HCT116 (cell line): ENCODE measurements at regions not wholly inside any gene's neighbourhood (a gene's known extent, or its start where the extent isn't known, plus 50 kb on each side); places are given as distances from the start of the nearest gene placed in this dataset.

ENCODE experiments used
- ATAC-seq: fragments of 200-7000 bp; cut with Tn5 transposase; 2 replicates; pipeline ENCODE4 v1.9.1; 2020; ENCODE audit warnings: mild to moderate bottlenecking, moderate library complexity
- BruUV-seq: library from RNA; stranded (reverse); fragments of 400-500 nt; replicated peaks from 2 replicates; lab custom pipeline; 2021; lab: Mats Ljungman, UMichigan
- CTCF ChIA-PET: fragments of 300-600 bp; sonication (Branson Sonifier 250); formaldehyde crosslinking; loops from one replicate; lab custom pipeline; 2021; ENCODE audit warnings: antibody characterized with exemption; lab: Charles Lee
- POLR2A ChIA-PET: fragments of 300-600, 350-600 bp; sonication (Branson Sonifier 250); formaldehyde crosslinking; loops from one replicate; lab custom pipeline; 2021; ENCODE audit warnings: antibody characterized with exemption; lab: Charles Lee
- RAD21 ChIA-PET, 2 experiments: fragments of 300-600 bp; sonication (Branson Sonifier 250); formaldehyde crosslinking; loops; one replicate each; lab custom pipeline; 2023; ENCODE audit warnings: low total read pairs in 2 of 2; ENCODE audit not compliant: uncharacterized antibody in 2 of 2, unreplicated experiment in 2 of 2, low non-redundant PET in 1 of 2; lab: Charles Lee
- DNase-seq: peaks from one replicate; pipeline ENCODE4 v3.0.0-alpha.2; 2010; ENCODE audit warnings: low read depth, low spot score
- H2AFZ ChIP-seq: fragments of 200-600 bp; shearing (Covaris generic), sonication (generic); 2 replicates; pipeline ENCODE4 v1.6.1; 2017; ENCODE audit warnings: low read depth, mixed run types, mixed read lengths, antibody characterized with exemption, low read length; ENCODE audit not compliant: poor library complexity, severe bottlenecking
- H3K27ac ChIP-seq: 2 replicates; pipeline ENCODE4 v1.5.1; 2012; ENCODE audit warnings: low read depth, low read length
- H3K27me3 ChIP-seq: fragments of 200-600 bp; sonication (generic); 2 replicates; pipeline ENCODE4 v1.6.1; 2016; ENCODE audit warnings: mixed run types, low read length, mixed read lengths; ENCODE audit not compliant: insufficient read depth
- H3K36me3 ChIP-seq, 2 experiments: fragments of 200-500 bp in 1 of 2; fragments of 200-600 bp in 1 of 2; sonication (Bioruptor generic) in 1 of 2; sonication (generic) in 1 of 2; 2 replicates each; pipeline versions ENCODE4 v1.5.1 to v1.6.1; 2014 to 2016; ENCODE audit warnings: low read length in 2 of 2, inconsistent platforms in 1 of 2, mixed read lengths in 1 of 2, mixed run types in 1 of 2; ENCODE audit not compliant: insufficient read depth in 2 of 2, control insufficient read depth in 1 of 2
- H3K4me1 ChIP-seq, 2 experiments: fragments of 200-600 bp in 1 of 2; sonication (generic) in 1 of 2; 2 replicates each; pipeline versions ENCODE4 v1.5.1 to v1.6.1; 2012 to 2017; ENCODE audit warnings: low read length in 2 of 2, inconsistent platforms in 1 of 2, mild to moderate bottlenecking in 1 of 2, mixed read lengths in 1 of 2, mixed run types in 1 of 2, moderate library complexity in 1 of 2; ENCODE audit not compliant: insufficient read depth in 2 of 2, control insufficient read depth in 1 of 2
- H3K4me2 ChIP-seq: fragments of 200-600 bp; sonication (generic); 2 replicates; pipeline ENCODE4 v1.6.1; 2017; ENCODE audit warnings: mixed run types, low read length, mixed read lengths
- H3K4me3 ChIP-seq, 2 experiments: fragments of 200-600 bp in 1 of 2; sonication (generic) in 1 of 2; replicated peaks in 1 of 2; 2 replicates each; pipeline ENCODE4 v1.5.1; 2011 to 2016; ENCODE audit warnings: low read length in 2 of 2, control low read depth in 1 of 2, low read depth in 1 of 2, mild to moderate bottlenecking in 1 of 2, mixed read lengths in 1 of 2, mixed run types in 1 of 2
- H3K79me2 ChIP-seq: fragments of 200-600 bp; sonication (generic); 2 replicates; pipeline ENCODE4 v1.6.1; 2017; ENCODE audit warnings: mild to moderate bottlenecking, mixed run types, low read length, moderate library complexity, mixed read lengths; ENCODE audit not compliant: insufficient read depth
- H3K9ac ChIP-seq: fragments of 200-600 bp; sonication (generic); 2 replicates; pipeline ENCODE4 v1.6.1; 2016; ENCODE audit warnings: low read length, mixed read lengths
- H3K9me2 ChIP-seq: fragments of 200-600 bp; sonication (generic), shearing (Covaris generic); 2 replicates; pipeline ENCODE4 v1.6.1; 2017; ENCODE audit warnings: mixed run types, mild to moderate bottlenecking, moderate library complexity; ENCODE audit not compliant: insufficient read depth
- H3K9me3 ChIP-seq, 2 experiments: fragments of 200-500 bp in 1 of 2; fragments of 200-600 bp in 1 of 2; sonication (Bioruptor generic) in 1 of 2; sonication (generic) in 1 of 2; 2 replicates each; pipeline ENCODE4 v1.6.1; 2014 to 2017; ENCODE audit warnings: low read length in 2 of 2, mixed read lengths in 2 of 2, inconsistent platforms in 1 of 2, low read depth in 1 of 2, mild to moderate bottlenecking in 1 of 2, mixed run types in 1 of 2, moderate library complexity in 1 of 2; ENCODE audit not compliant: control insufficient read depth in 1 of 2, insufficient read depth in 1 of 2
- H4K20me1 ChIP-seq: fragments of 200-600 bp; sonication (generic), shearing (Covaris generic); 2 replicates; pipeline ENCODE4 v1.6.1; 2017; ENCODE audit warnings: mixed run types, mild to moderate bottlenecking, moderate library complexity; ENCODE audit not compliant: insufficient read depth
- ATF3 ChIP-seq: IDR thresholded peaks from 2 replicates; pipeline ENCODE4 v1.6.1; 2012
- CBX3 ChIP-seq: IDR thresholded peaks from 2 replicates; pipeline ENCODE4 v1.6.1; 2012; ENCODE audit warnings: low read depth
- CEBPB ChIP-seq: IDR thresholded peaks from 2 replicates; pipeline ENCODE4 v1.6.1; 2012; ENCODE audit warnings: low read depth
- EGR1 ChIP-seq: IDR thresholded peaks from 2 replicates; pipeline ENCODE4 v1.6.1; 2012; ENCODE audit warnings: low read depth
- ELF1 ChIP-seq: IDR thresholded peaks from 2 replicates; pipeline ENCODE4 v1.6.1; 2012; ENCODE audit warnings: low read depth, borderline replicate concordance
- EZH2 ChIP-seq: fragments of 200-600 bp; sonication (generic); IDR thresholded peaks from 2 replicates; pipeline ENCODE4 v1.6.1; 2017; ENCODE audit warnings: antibody characterized with exemption, mixed run types
- EZH2phosphoT487 ChIP-seq: fragments of 200-600 bp; IDR thresholded peaks from 2 replicates; pipeline ENCODE4 v1.6.1; 2018; ENCODE audit warnings: antibody characterized with exemption, borderline replicate concordance
- FOSL1 ChIP-seq: IDR thresholded peaks from 2 replicates; pipeline ENCODE4 v1.6.1; 2012; ENCODE audit warnings: low read depth
- JUND ChIP-seq: IDR thresholded peaks from 2 replicates; pipeline ENCODE4 v1.6.1; 2012
- POLR2A ChIP-seq: IDR thresholded peaks from 2 replicates; pipeline ENCODE4 v1.7.0; 2011; ENCODE audit warnings: borderline replicate concordance; ENCODE audit not compliant: insufficient read depth, insufficient read length; ENCODE audit errors: extremely low read depth
- POLR2AphosphoS5 ChIP-seq: IDR thresholded peaks from 2 replicates; pipeline ENCODE4 v1.6.1; 2011; ENCODE audit warnings: mild to moderate bottlenecking, low read depth, low read length, moderate library complexity
- REST ChIP-seq: IDR thresholded peaks from 2 replicates; pipeline ENCODE4 v1.6.1; 2012; ENCODE audit warnings: low read depth
- SIN3A ChIP-seq: IDR thresholded peaks from 2 replicates; pipeline ENCODE4 v1.6.1; 2012; ENCODE audit warnings: low read depth
- SP1 ChIP-seq: IDR thresholded peaks from 2 replicates; pipeline ENCODE4 v1.6.1; 2012; ENCODE audit warnings: low read depth
- SRF ChIP-seq: IDR thresholded peaks from 2 replicates; pipeline ENCODE4 v1.6.1; 2012; ENCODE audit warnings: low read depth
- TCF7L2 ChIP-seq: IDR thresholded peaks from 2 replicates; pipeline ENCODE4 v1.7.0; 2011; ENCODE audit warnings: borderline replicate concordance, inconsistent platforms; ENCODE audit not compliant: insufficient read depth, insufficient read length; ENCODE audit errors: extremely low read depth
- YY1 ChIP-seq: IDR thresholded peaks from 2 replicates; pipeline ENCODE4 v1.6.1; 2011; ENCODE audit warnings: low read length, low read depth, moderate library complexity, mild to moderate bottlenecking; ENCODE audit not compliant: insufficient replicate concordance; ENCODE audit errors: extremely low read depth
- ZFX ChIP-seq: fragments of 450-650 bp; IDR thresholded peaks from 2 replicates; pipeline ENCODE4 v1.6.1; 2017
- ZNF274 ChIP-seq: fragments of 200-500 bp; sonication (Bioruptor generic); IDR thresholded peaks from 2 replicates; pipeline ENCODE4 v1.6.1; 2014; ENCODE audit warnings: mild to moderate bottlenecking, low read depth, low read length, inconsistent platforms
- intact Hi-C: fragments of 100-400 bp; cut with micrococcal nuclease; formaldehyde crosslinking; loops from 2 replicates; pipeline ENCODE4 v1.10.0; 2022

GRCh38 chr11:91086028-91086427, 863.2 kb upstream of the CHORDC1 start:
- no peak overlapping the region for H3K27ac ChIP-seq
- ChIA-PET RAD21 (no interaction called here), CTCF (no interaction called here)
- H3K27me3 ChIP-seq: no peaks in the 10 kb centered on the region
- BruUV-seq: no TSS peak
- H3K36me3 ChIP-seq: no peaks in the 10 kb centered on the region; a peak in 1 of 4 replicates
- no peak for ATAC-seq
- no peaks in the 10 kb centered on the region for H4K20me1 ChIP-seq
- no peak overlapping the region for H2AFZ ChIP-seq
- H3K4me3 ChIP-seq: no peak overlapping the region
- no peak for TF ChIP-seq ATF3
- TF ChIP-seq EZH2: no peak
- TF ChIP-seq JUND: no peak
- no peak for TF ChIP-seq YY1
- TF ChIP-seq FOSL1: no peak
- TF ChIP-seq TCF7L2: no peak
- TF ChIP-seq SIN3A: no peak
- no peak for TF ChIP-seq EGR1
- TF ChIP-seq POLR2A: no peak
- TF ChIP-seq POLR2AphosphoS5: no peak
- TF ChIP-seq CBX3: no peak
- TF ChIP-seq, all 23 proteins: peak for 0
- Histone ChIP-seq H3K9me3 (peaks cover 6% of the 10 kb centered on the region in 2 experiments; a peak in 3 of 4 replicates), H3K9ac (no peak overlapping the region), H3K79me2 (no peaks in the 10 kb centered on the region), H3K4me2 (no peak overlapping the region), H3K4me1 (no peaks in the 10 kb centered on the region), H3K9me2 (no peaks in the 10 kb centered on the region)
- intact Hi-C loops: no loop called here
- no peak for DNase-seq
- POLR2A ChIA-PET: no interaction called here

DNA sequence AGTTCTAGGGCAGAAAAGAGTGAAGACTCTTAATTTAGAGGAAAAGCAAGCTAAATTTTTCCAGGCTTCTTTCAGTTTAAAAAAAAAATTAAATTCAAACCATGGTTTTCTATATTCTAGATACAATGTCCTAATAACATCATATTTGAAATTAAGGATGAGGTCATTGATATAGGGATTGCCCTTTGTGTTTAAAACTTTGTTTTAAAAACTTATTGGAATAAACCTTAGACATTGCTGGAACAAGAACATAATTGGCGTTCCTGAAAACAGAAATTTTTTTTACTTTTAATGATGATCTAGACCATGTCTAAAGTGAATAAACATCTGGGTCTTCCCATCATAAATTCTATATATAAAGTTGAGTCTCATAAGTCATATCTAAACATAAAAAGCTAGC, 859.4 kb upstream of the CHORDC1 start:
- ChIA-PET CTCF (no interaction called here), POLR2A (no interaction called here), RAD21 (no interaction called here)
- Histone ChIP-seq H3K36me3 (no peaks in the 10 kb centered on the region), H3K4me1 (no peaks in the 10 kb centered on the region), H3K4me2 (no peak overlapping the region), H3K9ac (no peak overlapping the region), H2AFZ (no peak overlapping the region), H3K27me3 (no peaks in the 10 kb centered on the region), H3K9me2 (no peaks in the 10 kb centered on the region), H3K9me3 (peaks cover 0 to 3% of the 10 kb centered on the region in 2 experiments; a peak in 2 of 4 replicates), H3K4me3 (no peak overlapping the region), H3K79me2 (no peaks in the 10 kb centered on the region), H4K20me1 (no peaks in the 10 kb centered on the region), H3K27ac (no peak overlapping the region)
- ATAC-seq: no peak
- BruUV-seq: no TSS peak
- no peak for DNase-seq
- intact Hi-C loops: no loop called here
- no peak for TF ChIP-seq JUND
- no peak for TF ChIP-seq CBX3
- TF ChIP-seq POLR2AphosphoS5: no peak
- no peak for TF ChIP-seq FOSL1
- TF ChIP-seq EGR1: no peak
- no peak for TF ChIP-seq ZFX
- no peak for TF ChIP-seq SRF
- TF ChIP-seq CEBPB: no peak
- TF ChIP-seq ELF1: no peak
- no peak for TF ChIP-seq ZNF274
- TF ChIP-seq EZH2phosphoT487: no peak
- no peak for TF ChIP-seq SP1
- TF ChIP-seq SIN3A: no peak
- TF ChIP-seq REST: no peak
- TF ChIP-seq EZH2: no peak
